CD4-positive, alpha-beta T cell treated with Interleukin-1 beta for 1 hour (primary cell): ENCODE measurements at regions not wholly inside any gene's neighbourhood (a gene's known extent, or its start where the extent isn't known, plus 50 kb on each side); places are given as distances from the start of the nearest gene placed in this dataset.

ENCODE experiments used
- DNase-seq, 2 donors: peaks; one replicate each; pipeline ENCODE4 v3.0.0-alpha.2; 2020 to 2022

GRCh38 chr5:18987101-18987500, 1000.9 kb downstream of the CDH18 start:
- no peak for DNase-seq

- DNase-seq: no peak
Observed at GRCh38 chr5:18990852-18991251, 997.1 kb downstream of the CDH18 start.

GRCh38 chr5:18992264-18992663, 995.7 kb downstream of the CDH18 start:
- no peak for DNase-seq

GRCh38 chr5:18999478-18999877, 988.5 kb downstream of the CDH18 start:
- no peak for DNase-seq

GRCh38 chr5:19001054-19001453, 986.9 kb downstream of the CDH18 start:
- DNase-seq: no peak

- DNase-seq: no peak
Observed at GRCh38 chr5:19001539-19001938, 986.5 kb downstream of the CDH18 start.

- DNase-seq: no peak
Observed at GRCh38 chr5:19002111-19002510, 985.9 kb downstream of the CDH18 start.

GRCh38 chr5:19018822-19019221, 969.2 kb downstream of the CDH18 start:
- no peak for DNase-seq

- DNase-seq: no peak
Observed at GRCh38 chr5:19031491-19031890, 956.5 kb downstream of the CDH18 start.

GRCh38 chr5:19035816-19036215, 952.2 kb downstream of the CDH18 start:
- DNase-seq: no peak

GRCh38 chr5:19042106-19042505, 945.9 kb downstream of the CDH18 start:
- no peak for DNase-seq

- DNase-seq: no peak
Observed at GRCh38 chr5:19044311-19044710, 943.7 kb downstream of the CDH18 start.

GRCh38 chr5:19044931-19045695, 942.9 kb downstream of the CDH18 start:
- DNase-seq: no peak

GRCh38 chr5:19047277-19047676, 940.7 kb downstream of the CDH18 start:
- DNase-seq: no peak

- DNase-seq: no peak
Observed at GRCh38 chr5:19048726-19049125, 939.3 kb downstream of the CDH18 start.

GRCh38 chr5:19058216-19058615, 929.8 kb downstream of the CDH18 start:
- DNase-seq: no peak

- DNase-seq: no peak
Observed at GRCh38 chr5:19064094-19064493, 923.9 kb downstream of the CDH18 start.

- DNase-seq: no peak
Observed at GRCh38 chr5:19067741-19068140, 920.3 kb downstream of the CDH18 start.

GRCh38 chr5:19098434-19098833, 889.6 kb downstream of the CDH18 start:
- DNase-seq: no peak

- DNase-seq: no peak
Observed at GRCh38 chr5:19099195-19099594, 888.8 kb downstream of the CDH18 start.

GRCh38 chr5:19104948-19105347, 883.1 kb downstream of the CDH18 start:
- DNase-seq: no peak

- DNase-seq: no peak
Observed at GRCh38 chr5:19122923-19123322, 865.1 kb downstream of the CDH18 start.

- no peak for DNase-seq
Observed at GRCh38 chr5:19125956-19126713, 861.9 kb downstream of the CDH18 start.

- no peak for DNase-seq
Observed at GRCh38 chr5:19140276-19140675, 847.7 kb downstream of the CDH18 start.
